GM19452 (cell line): ENCODE measurements at regions not wholly inside any gene's neighbourhood (a gene's known extent, or its start where the extent isn't known, plus 50 kb on each side); places are given as distances from the start of the nearest gene placed in this dataset.

Experiments used
- ATAC-seq: cut with Tn5 transposase; IDR thresholded peaks from one replicate; pipeline ENCODE4 v1.9.1; 2021; ENCODE audit not compliant: unreplicated experiment

GRCh38 chr9:14967450-14968321, 57.5 kb upstream of the FREM1 start:
- no peak for ATAC-seq

- ATAC-seq = no peak
Measured at GRCh38 chr9:14962193-14962882, 52.1 kb upstream of the FREM1 start.

DNA sequence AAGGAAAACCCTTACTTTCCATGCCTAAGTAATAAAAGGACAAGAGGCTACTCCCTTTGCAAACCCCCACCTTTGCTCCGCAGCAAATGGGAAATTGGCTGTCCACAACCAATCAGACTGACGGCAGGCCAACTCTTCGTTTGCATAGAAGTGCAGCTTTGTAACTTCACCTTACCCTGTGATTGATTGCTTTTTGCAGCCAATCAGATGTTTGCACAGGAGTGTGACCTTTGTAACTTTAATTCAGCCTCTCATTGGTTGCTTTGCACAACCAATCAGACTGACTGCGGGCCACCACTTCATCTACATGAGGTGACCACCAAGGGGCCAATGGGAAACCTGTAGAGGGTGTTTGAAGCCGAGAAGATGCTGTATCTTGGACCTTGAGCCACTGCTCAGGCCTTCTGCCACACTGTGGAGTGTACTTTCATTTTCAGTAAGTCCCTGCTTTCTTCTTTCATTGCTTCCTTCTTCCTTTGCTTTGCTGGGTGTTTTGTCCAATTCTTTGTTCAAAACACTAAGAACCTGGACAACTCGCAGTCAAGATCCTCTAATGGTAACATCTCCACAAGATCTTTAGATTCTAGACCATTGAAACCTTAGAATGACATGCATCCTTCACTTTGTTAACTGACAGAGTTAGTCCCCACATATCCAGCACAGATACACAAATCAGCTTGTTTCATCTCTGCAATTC, 51.3 kb upstream of the FREM1 start:
- ATAC-seq = no peak

DNA sequence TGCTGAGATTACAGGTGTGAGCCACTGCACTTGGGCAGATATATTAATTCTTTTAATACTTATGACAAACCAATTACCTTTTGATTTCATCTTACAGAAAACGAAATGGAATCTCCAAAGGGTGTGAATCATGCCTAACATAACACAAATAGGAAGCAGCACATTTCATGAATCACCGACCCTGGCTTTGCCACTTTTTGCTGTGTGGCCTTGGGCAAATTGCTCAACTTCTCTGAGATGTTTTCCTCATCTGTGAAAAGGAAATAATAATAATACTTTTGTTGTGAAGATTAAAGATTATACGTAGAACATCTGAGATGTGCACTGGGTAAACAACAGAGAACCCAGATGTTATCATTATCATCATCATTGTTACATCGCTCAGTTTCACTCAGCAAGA, 50.7 kb upstream of the FREM1 start:
- ATAC-seq = no peak
